NB4 (cell line): ENCODE measurements at regions not wholly inside any gene's neighbourhood (a gene's known extent, or its start where the extent isn't known, plus 50 kb on each side); places are given as distances from the start of the nearest gene placed in this dataset.

Source experiments
- MYC ChIP-seq: IDR thresholded peaks from 2 replicates; pipeline ENCODE4 v1.6.1; 2011; ENCODE audit warnings: low read depth, low read length
- POLR2A ChIP-seq: IDR thresholded peaks from 2 replicates; pipeline ENCODE4 v1.6.1; 2011; ENCODE audit warnings: mild to moderate bottlenecking; ENCODE audit not compliant: insufficient read length; ENCODE audit errors: extremely low read depth
- TF ChIP-seq, protein P1 (sequence below): IDR thresholded peaks from one replicate; pipeline ENCODE4 v1.5.1; 2012; ENCODE audit warnings: low read depth, low read length
- TF ChIP-seq, protein P2 (sequence below): IDR thresholded peaks from 2 replicates; pipeline ENCODE4 v1.6.1; 2011; ENCODE audit warnings: low read depth, low read length

DNA sequence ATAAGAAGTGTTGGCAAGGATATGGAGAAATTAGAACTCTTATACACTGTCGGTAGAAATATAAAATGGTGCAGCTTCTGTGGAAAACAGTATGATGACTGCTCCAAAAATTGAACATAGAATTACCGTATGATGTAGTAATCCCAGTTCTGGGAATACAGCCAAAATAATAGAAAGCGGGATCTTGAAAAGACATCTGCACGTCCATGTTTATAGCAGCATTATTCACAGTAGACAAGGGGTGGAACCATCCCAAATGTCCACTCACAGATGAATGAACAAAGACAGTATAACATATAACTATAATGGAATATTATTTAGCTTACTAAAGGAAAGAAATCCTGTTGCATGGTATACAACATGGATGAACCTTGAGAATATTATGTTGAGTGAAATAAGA is 257.7 kb downstream of the TDRD15 start:
- TF ChIP-seq POLR2A: no peak
- TF ChIP-seq, protein P1, sequence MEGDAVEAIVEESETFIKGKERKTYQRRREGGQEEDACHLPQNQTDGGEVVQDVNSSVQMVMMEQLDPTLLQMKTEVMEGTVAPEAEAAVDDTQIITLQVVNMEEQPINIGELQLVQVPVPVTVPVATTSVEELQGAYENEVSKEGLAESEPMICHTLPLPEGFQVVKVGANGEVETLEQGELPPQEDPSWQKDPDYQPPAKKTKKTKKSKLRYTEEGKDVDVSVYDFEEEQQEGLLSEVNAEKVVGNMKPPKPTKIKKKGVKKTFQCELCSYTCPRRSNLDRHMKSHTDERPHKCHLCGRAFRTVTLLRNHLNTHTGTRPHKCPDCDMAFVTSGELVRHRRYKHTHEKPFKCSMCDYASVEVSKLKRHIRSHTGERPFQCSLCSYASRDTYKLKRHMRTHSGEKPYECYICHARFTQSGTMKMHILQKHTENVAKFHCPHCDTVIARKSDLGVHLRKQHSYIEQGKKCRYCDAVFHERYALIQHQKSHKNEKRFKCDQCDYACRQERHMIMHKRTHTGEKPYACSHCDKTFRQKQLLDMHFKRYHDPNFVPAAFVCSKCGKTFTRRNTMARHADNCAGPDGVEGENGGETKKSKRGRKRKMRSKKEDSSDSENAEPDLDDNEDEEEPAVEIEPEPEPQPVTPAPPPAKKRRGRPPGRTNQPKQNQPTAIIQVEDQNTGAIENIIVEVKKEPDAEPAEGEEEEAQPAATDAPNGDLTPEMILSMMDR: no peak
- TF ChIP-seq, protein P2, sequence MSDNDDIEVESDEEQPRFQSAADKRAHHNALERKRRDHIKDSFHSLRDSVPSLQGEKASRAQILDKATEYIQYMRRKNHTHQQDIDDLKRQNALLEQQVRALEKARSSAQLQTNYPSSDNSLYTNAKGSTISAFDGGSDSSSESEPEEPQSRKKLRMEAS: no peak
- no peak for TF ChIP-seq MYC
